ENCODE measurements at regions not wholly inside any gene's neighbourhood (a gene's known extent, or its start where the extent isn't known, plus 50 kb on each side); places are given as distances from the start of the nearest gene placed in this dataset.

DNA sequence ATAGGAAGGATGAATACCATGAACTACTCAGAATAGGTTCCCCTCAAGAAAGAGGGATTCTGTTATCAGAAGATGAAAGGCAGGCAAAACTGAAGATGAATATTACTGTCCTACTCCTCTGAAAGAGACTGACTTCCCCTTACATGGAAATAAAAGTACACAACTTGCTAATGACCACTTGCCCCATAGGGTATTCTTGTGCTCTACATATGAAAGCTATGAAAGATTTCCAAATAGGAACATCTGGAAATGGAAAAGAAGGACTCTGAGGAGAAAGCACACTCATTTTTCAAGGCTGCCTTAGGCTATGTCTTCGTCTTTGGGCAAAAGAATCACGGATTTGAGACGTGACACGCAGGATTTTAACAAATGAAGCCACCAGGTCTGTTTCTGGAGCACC is 170.1 kb upstream of the DAB1 start:
- no peaks in the 10 kb centered on the region for H4K20me1 ChIP-seq (ENCODE audit: insufficient read depth)
- CTCF ChIA-PET = no interaction called here
- H3K79me2 ChIP-seq (ENCODE audit: insufficient read depth) = no peaks in the 10 kb centered on the region
- no peaks in the 10 kb centered on the region; a peak in 1 of 4 replicates for H3K4me1 ChIP-seq (ENCODE audit: control insufficient read depth in 1 of 2, insufficient read depth in 2 of 2, low read depth in 1 of 2, low read length in 1 of 2)
- H3F3A ChIP-seq (replicated peaks; ENCODE audit: insufficient read depth) = no peaks in the 10 kb centered on the region
- H3K9me2 ChIP-seq = no peaks in the 10 kb centered on the region
- no peaks in the 10 kb centered on the region for H3K9me3 ChIP-seq
- H2AFZ ChIP-seq (ENCODE audit: low read depth) = no peak overlapping the region
- POLR2A ChIA-PET = no interaction called here
- no peaks in the 10 kb centered on the region for H3K27me3 ChIP-seq (ENCODE audit: insufficient read depth)
- H3K4me3 ChIP-seq (ENCODE audit: low read depth in 2 of 2, low read length in 1 of 2) = no peak overlapping the region
- no peak overlapping the region for H3K9ac ChIP-seq
- H3K27ac ChIP-seq (ENCODE audit: low read depth in 2 of 2, low read length in 1 of 2) = no peak overlapping the region
- TF ChIP-seq EP300 (IDR thresholded peaks at IDR 0.05; ENCODE audit: borderline replicate concordance in 1 of 2, low read depth in 1 of 2, low read length in 1 of 2) (no peak), RFX5 (IDR thresholded peaks at IDR 0.05; ENCODE audit: low read length) (no peak), TEAD4 (IDR thresholded peaks at IDR 0.05; ENCODE audit: borderline replicate concordance, insufficient read depth) (no peak), YY1 (IDR thresholded peaks at IDR 0.05; ENCODE audit: low read depth) (no peak), FOXM1 (IDR thresholded peaks at IDR 0.05; ENCODE audit: low read depth) (no peak)
- TF ChIP-seq, protein P1, sequence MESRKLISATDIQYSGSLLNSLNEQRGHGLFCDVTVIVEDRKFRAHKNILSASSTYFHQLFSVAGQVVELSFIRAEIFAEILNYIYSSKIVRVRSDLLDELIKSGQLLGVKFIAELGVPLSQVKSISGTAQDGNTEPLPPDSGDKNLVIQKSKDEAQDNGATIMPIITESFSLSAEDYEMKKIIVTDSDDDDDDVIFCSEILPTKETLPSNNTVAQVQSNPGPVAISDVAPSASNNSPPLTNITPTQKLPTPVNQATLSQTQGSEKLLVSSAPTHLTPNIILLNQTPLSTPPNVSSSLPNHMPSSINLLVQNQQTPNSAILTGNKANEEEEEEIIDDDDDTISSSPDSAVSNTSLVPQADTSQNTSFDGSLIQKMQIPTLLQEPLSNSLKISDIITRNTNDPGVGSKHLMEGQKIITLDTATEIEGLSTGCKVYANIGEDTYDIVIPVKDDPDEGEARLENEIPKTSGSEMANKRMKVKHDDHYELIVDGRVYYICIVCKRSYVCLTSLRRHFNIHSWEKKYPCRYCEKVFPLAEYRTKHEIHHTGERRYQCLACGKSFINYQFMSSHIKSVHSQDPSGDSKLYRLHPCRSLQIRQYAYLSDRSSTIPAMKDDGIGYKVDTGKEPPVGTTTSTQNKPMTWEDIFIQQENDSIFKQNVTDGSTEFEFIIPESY (IDR thresholded peaks at IDR 0.05; ENCODE audit: borderline replicate concordance, low read depth) = no peak
- TF ChIP-seq, protein P2, sequence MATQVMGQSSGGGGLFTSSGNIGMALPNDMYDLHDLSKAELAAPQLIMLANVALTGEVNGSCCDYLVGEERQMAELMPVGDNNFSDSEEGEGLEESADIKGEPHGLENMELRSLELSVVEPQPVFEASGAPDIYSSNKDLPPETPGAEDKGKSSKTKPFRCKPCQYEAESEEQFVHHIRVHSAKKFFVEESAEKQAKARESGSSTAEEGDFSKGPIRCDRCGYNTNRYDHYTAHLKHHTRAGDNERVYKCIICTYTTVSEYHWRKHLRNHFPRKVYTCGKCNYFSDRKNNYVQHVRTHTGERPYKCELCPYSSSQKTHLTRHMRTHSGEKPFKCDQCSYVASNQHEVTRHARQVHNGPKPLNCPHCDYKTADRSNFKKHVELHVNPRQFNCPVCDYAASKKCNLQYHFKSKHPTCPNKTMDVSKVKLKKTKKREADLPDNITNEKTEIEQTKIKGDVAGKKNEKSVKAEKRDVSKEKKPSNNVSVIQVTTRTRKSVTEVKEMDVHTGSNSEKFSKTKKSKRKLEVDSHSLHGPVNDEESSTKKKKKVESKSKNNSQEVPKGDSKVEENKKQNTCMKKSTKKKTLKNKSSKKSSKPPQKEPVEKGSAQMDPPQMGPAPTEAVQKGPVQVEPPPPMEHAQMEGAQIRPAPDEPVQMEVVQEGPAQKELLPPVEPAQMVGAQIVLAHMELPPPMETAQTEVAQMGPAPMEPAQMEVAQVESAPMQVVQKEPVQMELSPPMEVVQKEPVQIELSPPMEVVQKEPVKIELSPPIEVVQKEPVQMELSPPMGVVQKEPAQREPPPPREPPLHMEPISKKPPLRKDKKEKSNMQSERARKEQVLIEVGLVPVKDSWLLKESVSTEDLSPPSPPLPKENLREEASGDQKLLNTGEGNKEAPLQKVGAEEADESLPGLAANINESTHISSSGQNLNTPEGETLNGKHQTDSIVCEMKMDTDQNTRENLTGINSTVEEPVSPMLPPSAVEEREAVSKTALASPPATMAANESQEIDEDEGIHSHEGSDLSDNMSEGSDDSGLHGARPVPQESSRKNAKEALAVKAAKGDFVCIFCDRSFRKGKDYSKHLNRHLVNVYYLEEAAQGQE (IDR thresholded peaks at IDR 0.05; ENCODE audit: low read depth, low read length) = no peak
- TF ChIP-seq, protein P3, sequence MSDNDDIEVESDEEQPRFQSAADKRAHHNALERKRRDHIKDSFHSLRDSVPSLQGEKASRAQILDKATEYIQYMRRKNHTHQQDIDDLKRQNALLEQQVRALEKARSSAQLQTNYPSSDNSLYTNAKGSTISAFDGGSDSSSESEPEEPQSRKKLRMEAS (IDR thresholded peaks at IDR 0.05; ENCODE audit: low read depth) = no peak
- WGBS (ENCODE audit: low lambda C conversion rate) = 65% methylated on average over 4 of the region's 4 CpGs
- H3K36me3 ChIP-seq (replicated peaks in 1 of 2; ENCODE audit: control insufficient read depth in 1 of 2, insufficient read depth in 2 of 2, low read length in 1 of 2) = no peaks in the 10 kb centered on the region
- H3K4me2 ChIP-seq = no peak overlapping the region
- no peak for DNase-seq

DNA sequence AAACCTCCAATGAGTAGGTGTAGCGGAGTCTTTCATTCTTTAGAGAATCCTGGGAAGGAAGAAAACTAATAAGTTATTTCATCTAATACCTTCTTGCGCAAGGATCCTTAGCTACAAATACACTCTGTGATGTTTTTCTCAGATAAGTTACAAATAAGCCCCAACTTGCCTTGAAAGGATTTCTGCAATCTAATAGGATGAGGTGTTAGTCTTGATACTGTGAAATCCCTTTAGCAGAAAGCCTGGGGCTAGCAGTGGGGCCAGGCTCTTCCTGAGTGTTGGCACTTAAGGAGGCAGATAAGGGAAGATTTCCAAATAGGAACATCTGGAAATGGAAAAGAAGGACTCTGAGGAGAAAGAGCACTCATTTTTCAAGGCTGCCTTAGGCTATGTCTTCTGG is 168.0 kb upstream of the DAB1 start:
- H3K9ac ChIP-seq = no peak overlapping the region
- no peak overlapping the region for H3K4me2 ChIP-seq
- H3K27ac ChIP-seq (ENCODE audit: low read depth in 2 of 2, low read length in 1 of 2) = no peak overlapping the region
- H3K27me3 ChIP-seq (ENCODE audit: insufficient read depth) = no peaks in the 10 kb centered on the region
- 89% methylated on average over 2 of the region's 2 CpGs for WGBS (ENCODE audit: low lambda C conversion rate)
- H3K9me3 ChIP-seq = no peaks in the 10 kb centered on the region
- POLR2A ChIA-PET = no interaction called here
- H3K4me3 ChIP-seq (ENCODE audit: low read depth in 2 of 2, low read length in 1 of 2) = no peak overlapping the region
- DNase-seq = no peak
- H3K79me2 ChIP-seq (ENCODE audit: insufficient read depth) = no peaks in the 10 kb centered on the region
- no peaks in the 10 kb centered on the region for H3K9me2 ChIP-seq
- no peaks in the 10 kb centered on the region for H3K36me3 ChIP-seq (replicated peaks in 1 of 2; ENCODE audit: control insufficient read depth in 1 of 2, insufficient read depth in 2 of 2, low read length in 1 of 2)
- CTCF ChIA-PET = no interaction called here
- H4K20me1 ChIP-seq (ENCODE audit: insufficient read depth) = no peaks in the 10 kb centered on the region
- no peaks in the 10 kb centered on the region for H3F3A ChIP-seq (replicated peaks; ENCODE audit: insufficient read depth)
- H2AFZ ChIP-seq (ENCODE audit: low read depth) = no peak overlapping the region
- H3K4me1 ChIP-seq (ENCODE audit: control insufficient read depth in 1 of 2, insufficient read depth in 2 of 2, low read depth in 1 of 2, low read length in 1 of 2) = no peaks in the 10 kb centered on the region; a peak in 2 of 4 replicates
- TF ChIP-seq, protein P4, sequence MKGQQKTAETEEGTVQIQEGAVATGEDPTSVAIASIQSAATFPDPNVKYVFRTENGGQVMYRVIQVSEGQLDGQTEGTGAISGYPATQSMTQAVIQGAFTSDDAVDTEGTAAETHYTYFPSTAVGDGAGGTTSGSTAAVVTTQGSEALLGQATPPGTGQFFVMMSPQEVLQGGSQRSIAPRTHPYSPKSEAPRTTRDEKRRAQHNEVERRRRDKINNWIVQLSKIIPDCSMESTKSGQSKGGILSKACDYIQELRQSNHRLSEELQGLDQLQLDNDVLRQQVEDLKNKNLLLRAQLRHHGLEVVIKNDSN (IDR thresholded peaks at IDR 0.05; ENCODE audit: borderline replicate concordance, low read depth) = no peak
- TF ChIP-seq SMC3 (IDR thresholded peaks at IDR 0.05; ENCODE audit: low read depth, low read length) (no peak), FOXM1 (IDR thresholded peaks at IDR 0.05; ENCODE audit: low read depth) (no peak), CHD2 (IDR thresholded peaks at IDR 0.05; ENCODE audit: low read length, partially characterized antibody) (no peak), ELF1 (IDR thresholded peaks at IDR 0.05) (no peak), GATA2 (CRISPR knock-in tag; IDR thresholded peaks at IDR 0.05) (no peak), GABPA (IDR thresholded peaks at IDR 0.05; ENCODE audit: low read depth) (no peak), MEF2A (IDR thresholded peaks at IDR 0.05; ENCODE audit: borderline replicate concordance, low read depth) (no peak), NFIC (IDR thresholded peaks at IDR 0.05; ENCODE audit: borderline replicate concordance) (no peak), POLR2AphosphoS5 (IDR thresholded peaks at IDR 0.05; ENCODE audit: low read depth, low read length) (no peak), RCOR1 (IDR thresholded peaks at IDR 0.05; ENCODE audit: low read length) (no peak), FOXJ3 (CRISPR knock-in tag; IDR thresholded peaks at IDR 0.05) (no peak)
- TF ChIP-seq, protein P5, sequence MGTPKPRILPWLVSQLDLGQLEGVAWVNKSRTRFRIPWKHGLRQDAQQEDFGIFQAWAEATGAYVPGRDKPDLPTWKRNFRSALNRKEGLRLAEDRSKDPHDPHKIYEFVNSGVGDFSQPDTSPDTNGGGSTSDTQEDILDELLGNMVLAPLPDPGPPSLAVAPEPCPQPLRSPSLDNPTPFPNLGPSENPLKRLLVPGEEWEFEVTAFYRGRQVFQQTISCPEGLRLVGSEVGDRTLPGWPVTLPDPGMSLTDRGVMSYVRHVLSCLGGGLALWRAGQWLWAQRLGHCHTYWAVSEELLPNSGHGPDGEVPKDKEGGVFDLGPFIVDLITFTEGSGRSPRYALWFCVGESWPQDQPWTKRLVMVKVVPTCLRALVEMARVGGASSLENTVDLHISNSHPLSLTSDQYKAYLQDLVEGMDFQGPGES (IDR thresholded peaks at IDR 0.05; ENCODE audit: low read depth, low read length) = no peak
- TF ChIP-seq, protein P6, sequence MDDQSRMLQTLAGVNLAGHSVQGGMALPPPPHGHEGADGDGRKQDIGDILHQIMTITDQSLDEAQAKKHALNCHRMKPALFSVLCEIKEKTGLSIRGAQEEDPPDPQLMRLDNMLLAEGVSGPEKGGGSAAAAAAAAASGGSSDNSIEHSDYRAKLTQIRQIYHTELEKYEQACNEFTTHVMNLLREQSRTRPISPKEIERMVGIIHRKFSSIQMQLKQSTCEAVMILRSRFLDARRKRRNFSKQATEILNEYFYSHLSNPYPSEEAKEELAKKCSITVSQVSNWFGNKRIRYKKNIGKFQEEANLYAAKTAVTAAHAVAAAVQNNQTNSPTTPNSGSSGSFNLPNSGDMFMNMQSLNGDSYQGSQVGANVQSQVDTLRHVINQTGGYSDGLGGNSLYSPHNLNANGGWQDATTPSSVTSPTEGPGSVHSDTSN (IDR thresholded peaks at IDR 0.05) = no peak
- TF ChIP-seq, protein P3 (IDR thresholded peaks at IDR 0.05; ENCODE audit: low read depth) = no peak

All from SK-N-SH (cell line).